ENCODE measurements at regions not wholly inside any gene's neighbourhood (a gene's known extent, or its start where the extent isn't known, plus 50 kb on each side); places are given as distances from the start of the nearest gene placed in this dataset.

GRCh38 chr12:78418919-78419318, 445.7 kb upstream of the SYT1 start:
- Mint-ChIP-seq H3K4me3 (no peak overlapping the region), H3K27me3 (no peaks in the 10 kb centered on the region), H3K4me1 (no peaks in the 10 kb centered on the region), H3K36me3 (ENCODE audit: low read depth) (no peaks in the 10 kb centered on the region), H3K27ac (no peak overlapping the region), H3K9me3 (ENCODE audit: low read depth) (peaks cover 5% of the 10 kb centered on the region)
- CTCF ChIA-PET, result no interaction called here
- ATAC-seq (no peak), DNase-seq (no peak)
- intact Hi-C loops (cut with DNase I, micrococcal nuclease), result no loop called here
- POLR2A ChIA-PET, result no interaction called here

GRCh38 chr12:78419513-78419912, 445.1 kb upstream of the SYT1 start:
- Mint-ChIP-seq H3K27me3 (no peaks in the 10 kb centered on the region), H3K9me3 (ENCODE audit: low read depth) (peaks cover 5% of the 10 kb centered on the region), H3K4me3 (no peak overlapping the region), H3K36me3 (ENCODE audit: low read depth) (no peaks in the 10 kb centered on the region), H3K27ac (no peak overlapping the region), H3K4me1 (no peaks in the 10 kb centered on the region)
- ChIA-PET CTCF (no interaction called here), POLR2A (no interaction called here)
- DNase-seq, result no peak
- intact Hi-C loops (cut with DNase I, micrococcal nuclease), result no loop called here
- no peak for ATAC-seq

- DNase-seq, result no peak
- Mint-ChIP-seq H3K9me3 (ENCODE audit: low read depth) (peaks cover 3% of the 10 kb centered on the region), H3K4me1 (no peaks in the 10 kb centered on the region), H3K27ac (no peak overlapping the region), H3K27me3 (no peaks in the 10 kb centered on the region), H3K4me3 (no peak overlapping the region), H3K36me3 (ENCODE audit: low read depth) (no peaks in the 10 kb centered on the region)
- no peak for ATAC-seq
- intact Hi-C loops (cut with DNase I, micrococcal nuclease), result no loop called here
- ChIA-PET CTCF (no interaction called here), POLR2A (no interaction called here)
These were observed 443.6 kb upstream of the SYT1 start for GRCh38 chr12:78420991-78421390.

- H3K36me3 Mint-ChIP-seq (ENCODE audit: low read depth), result no peaks in the 10 kb centered on the region
- ATAC-seq (no peak), DNase-seq (no peak)
- no peak overlapping the region for H3K4me3 Mint-ChIP-seq
- peaks cover 4% of the 10 kb centered on the region for H3K9me3 Mint-ChIP-seq (ENCODE audit: low read depth)
- ChIA-PET POLR2A (no interaction called here), CTCF (interaction anchor here (0.6 kb wide), 1 partner anchor 265 kb away, joined by 3 read pairs; no protein-coding TSS in a partner anchor)
- H3K27me3 Mint-ChIP-seq, result no peaks in the 10 kb centered on the region
- intact Hi-C loops (cut with DNase I, micrococcal nuclease), result no loop called here
- H3K27ac Mint-ChIP-seq, result no peak overlapping the region
- no peaks in the 10 kb centered on the region for H3K4me1 Mint-ChIP-seq
These were observed 434.0 kb upstream of the SYT1 start for GRCh38 chr12:78430551-78430950.

GRCh38 chr12:78431931-78432330, 432.6 kb upstream of the SYT1 start:
- Mint-ChIP-seq H3K27ac (no peak overlapping the region), H3K9me3 (ENCODE audit: low read depth) (peaks cover 4% of the 10 kb centered on the region), H3K27me3 (no peaks in the 10 kb centered on the region), H3K36me3 (ENCODE audit: low read depth) (no peaks in the 10 kb centered on the region), H3K4me3 (no peak overlapping the region), H3K4me1 (no peaks in the 10 kb centered on the region)
- CTCF ChIA-PET, result no interaction called here
- intact Hi-C loops (cut with DNase I, micrococcal nuclease), result no loop called here
- POLR2A ChIA-PET, result no interaction called here
- DNase-seq (no peak), ATAC-seq (no peak)

GRCh38 chr12:78439666-78440065, 424.9 kb upstream of the SYT1 start:
- no peak overlapping the region for H3K27ac Mint-ChIP-seq
- POLR2A ChIA-PET, result no interaction called here
- H3K4me1 Mint-ChIP-seq, result no peaks in the 10 kb centered on the region
- no peak overlapping the region for H3K4me3 Mint-ChIP-seq
- ATAC-seq (no peak), DNase-seq (no peak)
- H3K9me3 Mint-ChIP-seq (ENCODE audit: low read depth), result peaks cover 10% of the 10 kb centered on the region
- CTCF ChIA-PET, result no interaction called here
- H3K36me3 Mint-ChIP-seq (ENCODE audit: low read depth), result no peaks in the 10 kb centered on the region
- H3K27me3 Mint-ChIP-seq, result no peaks in the 10 kb centered on the region
- intact Hi-C loops (cut with DNase I, micrococcal nuclease), result no loop called here

GRCh38 chr12:78441737-78442453, 422.7 kb upstream of the SYT1 start:
- Mint-ChIP-seq H3K4me1 (no peaks in the 10 kb centered on the region), H3K36me3 (ENCODE audit: low read depth) (no peaks in the 10 kb centered on the region), H3K27me3 (no peaks in the 10 kb centered on the region), H3K9me3 (ENCODE audit: low read depth) (peaks cover 12% of the 10 kb centered on the region), H3K27ac (no peak overlapping the region), H3K4me3 (no peak overlapping the region)
- ATAC-seq, result no peak
- POLR2A ChIA-PET, result no interaction called here
- CTCF ChIA-PET, result no interaction called here
- DNase-seq, result no peak
- intact Hi-C loops (cut with DNase I, micrococcal nuclease), result no loop called here

- no peaks in the 10 kb centered on the region for H3K27me3 Mint-ChIP-seq
- ATAC-seq, result no peak
- intact Hi-C loops (cut with DNase I, micrococcal nuclease), result no loop called here
- H3K4me3 Mint-ChIP-seq, result no peak overlapping the region
- no peak for DNase-seq
- H3K36me3 Mint-ChIP-seq (ENCODE audit: low read depth), result no peaks in the 10 kb centered on the region
- H3K4me1 Mint-ChIP-seq, result no peaks in the 10 kb centered on the region
- H3K9me3 Mint-ChIP-seq (ENCODE audit: low read depth), result peaks cover 10% of the 10 kb centered on the region
- H3K27ac Mint-ChIP-seq, result no peak overlapping the region
- CTCF ChIA-PET, result no interaction called here
- POLR2A ChIA-PET, result no interaction called here
These were observed 422.1 kb upstream of the SYT1 start for GRCh38 chr12:78442454-78442801.

- no peaks in the 10 kb centered on the region for H3K27me3 Mint-ChIP-seq
- no peak overlapping the region for H3K4me3 Mint-ChIP-seq
- no peaks in the 10 kb centered on the region for H3K36me3 Mint-ChIP-seq (ENCODE audit: low read depth)
- ChIA-PET CTCF (no interaction called here), POLR2A (no interaction called here)
- no peak overlapping the region for H3K27ac Mint-ChIP-seq
- DNase-seq, result no peak
- H3K9me3 Mint-ChIP-seq (ENCODE audit: low read depth), result peaks cover 8% of the 10 kb centered on the region
- intact Hi-C loops (cut with DNase I, micrococcal nuclease), result no loop called here
- no peaks in the 10 kb centered on the region for H3K4me1 Mint-ChIP-seq
- ATAC-seq, result no peak
These were observed 418.0 kb upstream of the SYT1 start for GRCh38 chr12:78446555-78446954.

GRCh38 chr12:78447373-78447772, 417.2 kb upstream of the SYT1 start:
- ATAC-seq (no peak), DNase-seq (no peak)
- Mint-ChIP-seq H3K27ac (no peak overlapping the region), H3K27me3 (no peaks in the 10 kb centered on the region), H3K4me1 (no peaks in the 10 kb centered on the region), H3K36me3 (ENCODE audit: low read depth) (no peaks in the 10 kb centered on the region), H3K4me3 (no peak overlapping the region), H3K9me3 (ENCODE audit: low read depth) (peaks cover 8% of the 10 kb centered on the region)
- intact Hi-C loops (cut with DNase I, micrococcal nuclease), result no loop called here
- CTCF ChIA-PET, result no interaction called here
- POLR2A ChIA-PET, result no interaction called here

GRCh38 chr12:78448692-78449091, 415.9 kb upstream of the SYT1 start:
- ATAC-seq (no peak), DNase-seq (no peak)
- CTCF ChIA-PET, result no interaction called here
- H3K4me3 Mint-ChIP-seq, result no peak overlapping the region
- no peaks in the 10 kb centered on the region for H3K4me1 Mint-ChIP-seq
- POLR2A ChIA-PET, result no interaction called here
- intact Hi-C loops (cut with DNase I, micrococcal nuclease), result no loop called here
- peaks cover 8% of the 10 kb centered on the region for H3K9me3 Mint-ChIP-seq (ENCODE audit: low read depth)
- H3K27me3 Mint-ChIP-seq, result no peaks in the 10 kb centered on the region
- no peaks in the 10 kb centered on the region for H3K36me3 Mint-ChIP-seq (ENCODE audit: low read depth)
- no peak overlapping the region for H3K27ac Mint-ChIP-seq

- Mint-ChIP-seq H3K27me3 (no peaks in the 10 kb centered on the region), H3K36me3 (ENCODE audit: low read depth) (no peaks in the 10 kb centered on the region), H3K4me3 (no peak overlapping the region), H3K9me3 (ENCODE audit: low read depth) (peaks cover 9% of the 10 kb centered on the region), H3K27ac (no peak overlapping the region), H3K4me1 (no peaks in the 10 kb centered on the region)
- CTCF ChIA-PET, result no interaction called here
- no peak for ATAC-seq
- POLR2A ChIA-PET, result no interaction called here
- intact Hi-C loops (cut with DNase I, micrococcal nuclease), result no loop called here
- DNase-seq, result no peak
These were observed 408.6 kb upstream of the SYT1 start for GRCh38 chr12:78455991-78456390.

GRCh38 chr12:78457938-78458337, 406.6 kb upstream of the SYT1 start:
- CTCF ChIA-PET, result no interaction called here
- intact Hi-C loops (cut with DNase I, micrococcal nuclease), result no loop called here
- DNase-seq (no peak), ATAC-seq (no peak)
- no peaks in the 10 kb centered on the region for H3K27me3 Mint-ChIP-seq
- no peaks in the 10 kb centered on the region for H3K4me1 Mint-ChIP-seq
- peaks cover 9% of the 10 kb centered on the region for H3K9me3 Mint-ChIP-seq (ENCODE audit: low read depth)
- POLR2A ChIA-PET, result no interaction called here
- no peaks in the 10 kb centered on the region for H3K36me3 Mint-ChIP-seq (ENCODE audit: low read depth)
- H3K27ac Mint-ChIP-seq, result no peak overlapping the region
- H3K4me3 Mint-ChIP-seq, result no peak overlapping the region
